Testis (tissue), 2 donors: ENCODE measurements at regions not wholly inside any gene's neighbourhood (a gene's known extent, or its start where the extent isn't known, plus 50 kb on each side); places are given as distances from the start of the nearest gene placed in this dataset.

Experiments used
- DNase-seq: peaks from one replicate; pipeline ENCODE4 v3.0.0-alpha.2; 2019
- H3K27ac ChIP-seq, 2 donors: fragments of 200-600 bp; sonication (generic); one replicate each; pipeline ENCODE4 v1.5.1; 2019
- H3K27me3 ChIP-seq: fragments of 200-600 bp; sonication (generic); one replicate; pipeline ENCODE4 v1.5.1; 2019
- H3K36me3 ChIP-seq: fragments of 200-600 bp; sonication (generic); one replicate; pipeline ENCODE4 v1.5.1; 2017; ENCODE audit warnings: low read depth; ENCODE audit errors: missing control alignments
- H3K4me1 ChIP-seq: fragments of 200-600 bp; sonication (generic); one replicate; pipeline ENCODE4 v1.5.1; 2019
- H3K4me3 ChIP-seq, 2 donors: fragments of 200-600 bp; sonication (generic); one replicate each; pipeline ENCODE4 v1.5.1; 2017 to 2019
- H3K9me3 ChIP-seq: fragments of 200-600 bp; sonication (generic); one replicate; pipeline ENCODE4 v1.5.1; 2017
- POLR2A ChIP-seq: fragments of 450-650 bp; IDR thresholded peaks from one replicate; pipeline ENCODE4 v1.6.1; 2017; ENCODE audit warnings: antibody characterized with exemption, mild to moderate bottlenecking, moderate library complexity
- WGBS, 2 donors: methylation state at CpG; one replicate each; pipeline ENCODE4 v1.1.5; 2018; 5-methylcytosine and 5-hydroxymethylcytosine counted together
- intact Hi-C: fragments of 100-400 bp; cut with DNase I; formaldehyde crosslinking; loops from one replicate; pipeline ENCODE4 v1.15.1; 2023; ENCODE audit warnings: low total_unique reads
- TF ChIP-seq, protein P1 (sequence below), 3 experiments: fragments of 450-650 bp in 2 of 3; fragments of 200-600 bp in 1 of 3; sonication (generic) in 1 of 3; IDR thresholded peaks; one replicate each; pipeline ENCODE4 v1.5.1; 2016 to 2019; ENCODE audit warnings: antibody characterized with exemption in 3 of 3, mild to moderate bottlenecking in 2 of 3, moderate library complexity in 1 of 3

DNA sequence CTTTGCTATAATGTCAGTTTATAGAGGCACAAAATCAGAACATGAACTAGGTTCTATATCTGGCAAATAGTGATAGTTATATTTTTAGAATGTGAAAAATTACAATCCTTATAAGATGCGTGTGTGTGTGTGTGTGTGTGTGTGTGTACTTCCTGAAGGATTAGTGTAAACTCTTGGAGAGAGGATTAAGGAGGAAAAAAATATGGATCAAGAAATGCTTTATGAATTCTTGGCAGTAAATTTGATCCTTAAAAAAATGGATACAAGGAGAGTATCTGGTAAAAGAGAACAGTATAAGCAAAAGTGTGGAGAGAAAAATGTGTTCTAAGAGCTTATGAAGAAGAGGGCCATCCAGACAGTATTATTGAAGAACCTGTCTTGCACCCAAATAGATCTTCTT, 484.3 kb downstream of the ADRA2A start:
- WGBS, 2 donors = 32 to 49% methylated on average over 1 of the region's 1 CpG
- Histone ChIP-seq H3K36me3 (no peaks in the 10 kb centered on the region), H3K9me3 (no peaks in the 10 kb centered on the region), H3K27ac (peak overlapping the region in 1 of 2 donors; percentile 35), H3K4me3 (no peak overlapping the region), H3K27me3 (no peaks in the 10 kb centered on the region), H3K4me1 (no peaks in the 10 kb centered on the region)
- intact Hi-C loops = no loop called here
- no peak for DNase-seq
- TF ChIP-seq, protein P1, sequence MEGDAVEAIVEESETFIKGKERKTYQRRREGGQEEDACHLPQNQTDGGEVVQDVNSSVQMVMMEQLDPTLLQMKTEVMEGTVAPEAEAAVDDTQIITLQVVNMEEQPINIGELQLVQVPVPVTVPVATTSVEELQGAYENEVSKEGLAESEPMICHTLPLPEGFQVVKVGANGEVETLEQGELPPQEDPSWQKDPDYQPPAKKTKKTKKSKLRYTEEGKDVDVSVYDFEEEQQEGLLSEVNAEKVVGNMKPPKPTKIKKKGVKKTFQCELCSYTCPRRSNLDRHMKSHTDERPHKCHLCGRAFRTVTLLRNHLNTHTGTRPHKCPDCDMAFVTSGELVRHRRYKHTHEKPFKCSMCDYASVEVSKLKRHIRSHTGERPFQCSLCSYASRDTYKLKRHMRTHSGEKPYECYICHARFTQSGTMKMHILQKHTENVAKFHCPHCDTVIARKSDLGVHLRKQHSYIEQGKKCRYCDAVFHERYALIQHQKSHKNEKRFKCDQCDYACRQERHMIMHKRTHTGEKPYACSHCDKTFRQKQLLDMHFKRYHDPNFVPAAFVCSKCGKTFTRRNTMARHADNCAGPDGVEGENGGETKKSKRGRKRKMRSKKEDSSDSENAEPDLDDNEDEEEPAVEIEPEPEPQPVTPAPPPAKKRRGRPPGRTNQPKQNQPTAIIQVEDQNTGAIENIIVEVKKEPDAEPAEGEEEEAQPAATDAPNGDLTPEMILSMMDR (IDR thresholded peaks at IDR 0.05) = no peak
- no peak for TF ChIP-seq POLR2A

DNA sequence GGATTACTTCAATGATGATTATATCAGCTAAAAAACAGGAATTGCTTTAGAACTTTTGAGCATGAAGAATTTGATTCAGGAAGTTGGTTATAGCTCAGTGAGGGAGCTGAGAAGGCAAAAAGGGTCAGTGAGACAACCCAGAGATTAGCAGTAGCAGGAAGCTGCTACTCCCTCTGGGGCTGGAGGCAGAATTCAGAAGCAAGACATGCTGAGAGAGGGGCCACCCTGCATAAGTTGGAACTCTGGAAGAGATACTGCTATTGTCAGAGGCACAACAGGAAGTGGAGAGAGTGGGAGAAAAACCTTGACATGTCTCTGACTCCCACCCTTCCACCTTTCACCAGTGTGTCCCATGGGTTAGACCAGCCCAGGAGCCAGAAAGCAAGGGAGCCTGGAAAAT, 488.7 kb downstream of the ADRA2A start:
- H3K27me3 ChIP-seq = no peaks in the 10 kb centered on the region
- DNase-seq = no peak
- no peak overlapping the region for H3K27ac ChIP-seq
- no peaks in the 10 kb centered on the region for H3K9me3 ChIP-seq
- TF ChIP-seq POLR2A = no peak
- TF ChIP-seq, protein P1 (IDR thresholded peaks at IDR 0.05) = no peak
- H3K4me3 ChIP-seq = no peak overlapping the region
- H3K36me3 ChIP-seq = no peaks in the 10 kb centered on the region
- intact Hi-C loops = no loop called here
- H3K4me1 ChIP-seq = no peaks in the 10 kb centered on the region

DNA sequence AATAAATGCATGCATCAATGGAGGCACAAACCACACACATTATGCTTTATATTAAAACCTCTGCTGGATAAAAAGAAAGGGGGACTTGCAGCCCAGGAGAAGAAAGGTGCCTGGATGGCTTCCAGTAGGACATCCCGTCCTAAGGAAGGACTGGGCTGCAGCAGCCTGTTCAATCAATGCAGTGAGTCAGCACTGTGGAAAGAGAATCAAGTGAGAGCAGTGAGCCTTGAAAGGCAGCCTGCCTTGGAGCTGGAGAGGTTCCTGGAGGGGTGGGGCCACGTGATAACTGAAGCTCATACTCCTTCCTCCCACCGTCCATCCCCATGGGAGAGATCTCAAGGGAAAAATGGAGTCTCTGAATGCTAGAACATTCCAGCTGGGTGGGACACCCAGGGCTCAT, 501.2 kb downstream of the ADRA2A start:
- Histone ChIP-seq H3K27ac (no peak overlapping the region), H3K36me3 (no peaks in the 10 kb centered on the region), H3K9me3 (no peaks in the 10 kb centered on the region), H3K4me1 (no peaks in the 10 kb centered on the region), H3K4me3 (no peak overlapping the region), H3K27me3 (no peaks in the 10 kb centered on the region)
- TF ChIP-seq, protein P1 (IDR thresholded peaks at IDR 0.05) = no peak
- no peak for TF ChIP-seq POLR2A
- 25 to 30% methylated on average over 3 of the region's 3 CpGs for WGBS, 2 donors
- intact Hi-C loops = no loop called here
- no peak for DNase-seq

DNA sequence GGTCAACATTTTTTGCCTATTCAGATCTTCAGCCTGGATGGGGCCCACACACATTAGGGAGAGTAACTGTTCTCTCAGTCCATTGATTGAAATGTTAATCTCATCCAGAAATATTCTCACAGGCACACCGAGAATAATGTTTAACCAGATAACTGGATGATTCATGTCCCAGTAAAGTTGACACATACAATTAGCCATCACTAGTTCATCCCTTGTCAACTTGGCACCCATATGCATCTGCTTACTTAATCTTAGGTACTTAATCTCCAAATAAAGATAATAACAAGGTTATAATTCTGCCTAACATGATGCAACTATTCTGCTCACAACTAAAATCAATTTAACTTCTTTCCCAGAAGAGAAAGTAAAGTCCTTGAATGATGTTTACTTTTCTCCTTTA, 502.6 kb downstream of the ADRA2A start:
- Histone ChIP-seq H3K4me3 (no peak overlapping the region), H3K9me3 (no peaks in the 10 kb centered on the region), H3K36me3 (no peaks in the 10 kb centered on the region), H3K4me1 (no peaks in the 10 kb centered on the region), H3K27ac (no peak overlapping the region), H3K27me3 (no peaks in the 10 kb centered on the region)
- intact Hi-C loops = no loop called here
- DNase-seq = no peak
- 50 to 62% methylated on average over 1 of the region's 1 CpG for WGBS, 2 donors
- TF ChIP-seq, protein P1 (IDR thresholded peaks at IDR 0.05) = no peak
- no peak for TF ChIP-seq POLR2A

DNA sequence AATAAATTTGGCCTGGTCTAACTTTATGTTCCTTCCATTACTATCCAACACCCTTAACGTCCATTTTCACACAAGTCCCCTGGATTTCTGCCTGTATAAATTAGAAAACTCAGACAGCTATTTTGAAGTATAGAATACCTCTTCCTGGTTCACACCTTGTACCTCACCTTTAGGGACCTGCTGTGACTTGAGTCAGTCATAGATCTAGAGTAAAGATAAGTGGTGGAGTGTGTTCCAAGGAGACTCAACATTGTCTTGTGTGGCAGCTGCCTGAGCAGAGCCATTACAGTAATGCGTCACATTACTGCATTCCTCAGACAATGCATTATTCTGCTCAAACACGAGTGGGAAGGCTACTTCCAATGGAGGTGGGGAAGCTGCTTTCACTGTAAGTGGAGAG, 513.9 kb downstream of the ADRA2A start:
- WGBS, 2 donors = 28 to 65% methylated on average over 3 of the region's 3 CpGs

More for the DNA sequence above, 513.9 kb downstream of the ADRA2A start:
- Histone ChIP-seq H3K36me3 (no peaks in the 10 kb centered on the region), H3K27ac (no peak overlapping the region), H3K4me3 (no peak overlapping the region), H3K4me1 (no peaks in the 10 kb centered on the region), H3K9me3 (no peaks in the 10 kb centered on the region), H3K27me3 (no peaks in the 10 kb centered on the region)
- TF ChIP-seq, protein P1 (IDR thresholded peaks at IDR 0.05) = no peak
- TF ChIP-seq POLR2A = no peak
- DNase-seq = no peak
- intact Hi-C loops = loop anchor here (10.0 kb wide), 1 partner anchor 506 kb away; no protein-coding TSS in a partner anchor
